ENCODE measurements at regions not wholly inside any gene's neighbourhood (a gene's known extent, or its start where the extent isn't known, plus 50 kb on each side); places are given as distances from the start of the nearest gene placed in this dataset.

DNA sequence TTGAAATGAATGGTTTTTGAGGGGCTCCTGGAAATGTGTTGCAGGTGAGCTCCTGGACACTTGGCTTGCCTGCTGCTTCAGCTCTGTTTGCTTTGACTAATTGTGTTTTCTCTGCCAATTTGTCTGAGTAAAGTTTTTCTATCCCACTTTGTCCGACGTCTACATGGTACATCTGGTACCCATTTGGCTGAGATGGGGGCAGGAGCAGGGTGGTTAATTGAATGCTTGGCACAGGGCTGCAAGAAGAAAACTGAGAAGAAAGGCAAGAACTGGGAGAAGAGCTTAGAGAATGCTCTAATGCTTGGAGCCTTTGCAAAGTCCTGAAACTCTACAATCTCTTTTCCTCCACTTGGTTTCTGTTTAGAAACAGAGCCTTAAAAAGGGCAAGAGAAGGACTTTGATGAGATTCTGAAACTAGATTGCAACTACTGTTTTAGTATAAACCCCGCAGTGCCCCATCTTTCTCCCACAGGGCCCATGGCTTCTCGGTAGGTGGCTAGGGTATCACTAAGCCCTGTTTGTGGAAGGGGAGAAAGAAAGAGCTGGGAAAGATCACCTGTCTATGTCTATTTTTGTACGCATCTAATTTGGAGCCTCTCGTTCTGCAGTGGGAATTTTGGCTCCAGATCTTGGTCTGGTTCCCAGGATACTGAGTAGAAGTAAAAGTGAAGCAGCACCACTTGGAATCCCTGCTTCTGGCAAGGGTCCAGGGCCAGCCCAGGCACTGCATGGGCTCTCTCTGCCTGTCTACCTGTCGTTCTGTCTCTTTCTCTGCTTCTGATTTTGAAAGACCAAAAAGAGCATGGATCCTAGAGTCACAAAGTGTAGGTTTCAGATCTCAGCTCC lies 214.4 kb downstream of the SEMA6A start:
- TF ChIP-seq RXRA (IDR thresholded peaks at IDR 0.05; ENCODE audit: insufficient read depth, low read depth, low read length) (no peak), SRF (IDR thresholded peaks at IDR 0.05; ENCODE audit: low read depth, low read length) (no peak)

Measured in H1 (cell line).